AG04450 (cell line): ENCODE measurements at regions not wholly inside any gene's neighbourhood (a gene's known extent, or its start where the extent isn't known, plus 50 kb on each side); places are given as distances from the start of the nearest gene placed in this dataset.
A peak's percentile ranks its signal among the peaks of the same experiment; 100 is the strongest.

Experiments
- CTCF ChIA-PET: fragments of 300-600, 350-600 bp; formaldehyde crosslinking; extraction: SDS; loops from one replicate; lab custom pipeline; 2022; ENCODE audit warnings: antibody characterized with exemption, inconsistent platforms; lab: Charles Lee
- POLR2A ChIA-PET: fragments of 350-600 bp; formaldehyde crosslinking; extraction: SDS; loops from one replicate; lab custom pipeline; 2021; ENCODE audit warnings: antibody characterized with exemption, inconsistent platforms; lab: Yijun Ruan, JAX
- DNase-seq: peaks from one replicate; pipeline ENCODE4 v3.0.0-alpha.2; 2011; ENCODE audit warnings: low read depth, low spot score
- H3K27ac ChIP-seq: one replicate; pipeline ENCODE4 v1.5.1; 2012; ENCODE audit warnings: low read depth, low read length, control low read depth
- H3K27me3 ChIP-seq: one replicate; pipeline ENCODE4 v1.6.0; 2012; ENCODE audit warnings: low read length; ENCODE audit not compliant: control insufficient read depth, insufficient read depth
- H3K4me3 ChIP-seq: 2 replicates; pipeline ENCODE4 v1.5.1; 2011; ENCODE audit warnings: mild to moderate bottlenecking, low read depth, low read length, control low read depth
- H3K9me3 ChIP-seq: 2 replicates; pipeline ENCODE4 v1.5.1; 2012; ENCODE audit warnings: low read length; ENCODE audit not compliant: control insufficient read depth, insufficient read depth
- TF ChIP-seq, protein P1 (sequence below): IDR thresholded peaks from 2 replicates; pipeline ENCODE4 v1.5.1; 2011; ENCODE audit warnings: low read depth, low read length, control low read depth, inconsistent platforms

DNA sequence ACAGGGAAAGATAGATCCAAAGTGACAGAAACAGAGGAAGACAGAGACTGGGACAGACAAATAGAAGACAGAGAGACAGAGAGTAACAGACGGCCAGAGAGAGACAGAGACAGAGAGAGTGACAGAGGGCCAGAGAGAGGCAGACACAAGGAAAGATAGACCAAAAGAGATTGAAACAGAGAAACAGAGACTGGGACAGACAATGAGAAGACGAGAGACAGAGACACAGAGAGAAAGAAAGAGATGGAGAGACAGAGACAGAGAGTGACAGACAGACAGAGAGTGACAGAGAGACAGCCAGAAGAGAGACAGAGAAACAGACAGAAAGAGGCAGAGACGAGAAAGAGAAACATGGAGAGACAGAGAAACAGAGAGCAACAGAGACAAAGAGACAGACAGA, 127.3 kb downstream of the UQCRFS1 start:
- H3K9me3 ChIP-seq, result peaks cover 55% of the 10 kb centered on the region
- no peaks in the 10 kb centered on the region for H3K27me3 ChIP-seq
- H3K27ac ChIP-seq, result no peak overlapping the region
- TF ChIP-seq, protein P1, sequence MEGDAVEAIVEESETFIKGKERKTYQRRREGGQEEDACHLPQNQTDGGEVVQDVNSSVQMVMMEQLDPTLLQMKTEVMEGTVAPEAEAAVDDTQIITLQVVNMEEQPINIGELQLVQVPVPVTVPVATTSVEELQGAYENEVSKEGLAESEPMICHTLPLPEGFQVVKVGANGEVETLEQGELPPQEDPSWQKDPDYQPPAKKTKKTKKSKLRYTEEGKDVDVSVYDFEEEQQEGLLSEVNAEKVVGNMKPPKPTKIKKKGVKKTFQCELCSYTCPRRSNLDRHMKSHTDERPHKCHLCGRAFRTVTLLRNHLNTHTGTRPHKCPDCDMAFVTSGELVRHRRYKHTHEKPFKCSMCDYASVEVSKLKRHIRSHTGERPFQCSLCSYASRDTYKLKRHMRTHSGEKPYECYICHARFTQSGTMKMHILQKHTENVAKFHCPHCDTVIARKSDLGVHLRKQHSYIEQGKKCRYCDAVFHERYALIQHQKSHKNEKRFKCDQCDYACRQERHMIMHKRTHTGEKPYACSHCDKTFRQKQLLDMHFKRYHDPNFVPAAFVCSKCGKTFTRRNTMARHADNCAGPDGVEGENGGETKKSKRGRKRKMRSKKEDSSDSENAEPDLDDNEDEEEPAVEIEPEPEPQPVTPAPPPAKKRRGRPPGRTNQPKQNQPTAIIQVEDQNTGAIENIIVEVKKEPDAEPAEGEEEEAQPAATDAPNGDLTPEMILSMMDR, result no peak
- ChIA-PET CTCF (no interaction called here), POLR2A (no interaction called here)
- H3K4me3 ChIP-seq, result no peak overlapping the region
- DNase-seq, result no peak

DNA sequence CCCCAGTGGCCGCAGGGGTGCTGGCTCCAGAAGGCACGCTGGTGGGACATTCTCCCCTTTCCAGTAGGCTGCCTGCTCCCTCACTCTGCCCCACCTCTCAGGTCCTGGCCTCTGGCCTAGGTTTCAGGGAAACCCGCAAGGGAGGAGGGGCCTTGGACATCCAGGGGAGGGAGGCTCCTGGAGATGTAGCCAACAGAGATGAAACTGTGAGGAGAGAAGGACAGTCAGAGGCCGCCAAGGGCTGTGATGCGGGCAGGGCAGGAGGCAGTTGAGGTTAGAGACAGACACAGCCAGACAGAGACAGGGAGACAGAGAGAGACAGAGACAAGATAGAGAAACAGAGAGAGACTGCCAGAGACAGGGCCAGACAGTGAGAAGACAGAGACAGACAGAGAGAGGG, 127.7 kb downstream of the UQCRFS1 start:
- DNase-seq, result no peak
- H3K4me3 ChIP-seq, result no peak overlapping the region
- CTCF ChIA-PET, result interaction anchor here (0.8 kb wide), 1 partner anchor 178 kb away, joined by 3 read pairs; no protein-coding TSS in a partner anchor
- no peak overlapping the region for H3K27ac ChIP-seq
- H3K9me3 ChIP-seq, result peaks cover 55% of the 10 kb centered on the region
- H3K27me3 ChIP-seq, result no peaks in the 10 kb centered on the region
- POLR2A ChIA-PET, result no interaction called here
- TF ChIP-seq, protein P1, result no peak

DNA sequence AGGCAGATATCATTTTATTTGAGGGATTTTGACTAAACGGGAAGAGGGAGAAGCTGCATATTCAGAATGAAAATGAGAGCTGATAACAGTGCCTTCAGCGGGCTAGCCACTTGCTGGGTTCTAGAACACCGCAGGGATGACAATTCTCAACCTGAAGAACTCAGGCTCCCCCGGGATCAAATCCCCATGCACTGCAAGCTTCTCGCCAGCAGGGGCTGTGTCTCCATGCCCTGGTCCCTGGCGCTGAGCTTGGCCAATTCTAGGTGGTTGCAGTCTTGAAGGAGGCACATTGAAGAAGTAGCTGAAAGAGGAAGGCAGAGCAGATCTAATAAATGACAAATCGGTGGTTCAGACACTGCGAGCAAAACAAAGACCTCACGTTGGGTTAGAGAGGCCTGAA, 128.7 kb downstream of the UQCRFS1 start:
- no peaks in the 10 kb centered on the region for H3K27me3 ChIP-seq
- peaks cover 49% of the 10 kb centered on the region for H3K9me3 ChIP-seq
- TF ChIP-seq, protein P1, result peak; percentile 13; the same call in 1 of the 2 replicates
- ChIA-PET POLR2A (no interaction called here), CTCF (interaction anchor here (0.8 kb wide), 1 partner anchor 179 kb away, joined by 3 read pairs; no protein-coding TSS in a partner anchor)
- no peak overlapping the region for H3K4me3 ChIP-seq
- DNase-seq, result no peak
- no peak overlapping the region for H3K27ac ChIP-seq

DNA sequence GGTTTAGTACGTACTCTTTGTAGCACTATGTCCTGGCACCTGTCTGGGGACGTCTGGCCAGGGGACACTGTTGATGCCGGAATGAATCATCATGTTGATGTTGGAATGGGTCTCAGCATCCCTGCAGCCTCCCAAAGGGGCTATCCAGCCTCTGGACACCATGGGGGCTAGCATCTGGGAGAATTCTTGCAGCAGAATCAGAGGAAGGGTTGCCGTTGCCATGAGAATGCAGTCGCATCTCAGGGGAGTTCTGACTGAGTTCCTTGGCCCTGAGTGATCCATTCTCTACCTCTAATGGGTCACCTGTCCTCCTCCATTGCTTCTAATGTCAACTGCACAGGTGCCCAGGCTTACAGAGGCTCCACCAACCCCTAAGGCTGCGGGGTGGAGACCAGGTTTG, 129.1 kb downstream of the UQCRFS1 start:
- no peaks in the 10 kb centered on the region for H3K27me3 ChIP-seq
- no peak overlapping the region for H3K27ac ChIP-seq
- H3K9me3 ChIP-seq, result peaks cover 45% of the 10 kb centered on the region
- POLR2A ChIA-PET, result no interaction called here
- CTCF ChIA-PET, result no interaction called here
- TF ChIP-seq, protein P1, result no peak
- DNase-seq, result no peak
- no peak overlapping the region for H3K4me3 ChIP-seq

DNA sequence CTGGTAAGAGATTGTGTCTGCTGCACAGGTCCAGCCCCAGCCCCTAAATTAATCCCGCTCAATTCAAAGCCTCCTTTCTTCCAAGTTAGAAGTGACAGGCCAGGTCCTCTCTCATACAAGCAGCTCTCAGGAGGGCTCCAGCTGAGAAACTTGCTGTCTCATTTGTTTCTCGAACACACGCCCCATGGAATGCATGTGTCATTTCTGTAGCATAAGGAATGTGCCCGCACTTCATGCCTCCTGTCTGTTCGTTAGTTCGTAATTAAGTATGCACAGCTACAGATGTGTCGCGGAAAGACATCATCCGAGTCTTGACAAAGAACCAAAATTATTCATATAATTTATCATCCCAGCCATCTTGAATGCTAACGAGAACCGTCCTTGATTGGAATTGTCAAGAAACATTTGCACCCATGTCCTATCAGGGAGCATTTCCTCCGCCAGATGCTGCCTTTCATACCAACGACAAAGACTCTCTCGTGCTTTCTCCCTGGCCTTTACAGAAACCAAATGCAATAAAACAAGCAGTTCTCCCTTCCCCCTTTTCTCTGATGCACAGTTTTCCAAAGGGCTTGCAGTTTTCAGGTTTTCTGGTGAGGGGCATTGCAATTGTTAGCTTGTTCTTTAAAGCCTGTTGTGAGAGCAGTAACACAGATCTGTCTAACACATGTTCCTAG, 133.5 kb downstream of the UQCRFS1 start:
- Histone ChIP-seq H3K4me3 (no peak overlapping the region), H3K27ac (no peak overlapping the region), H3K27me3 (no peaks in the 10 kb centered on the region), H3K9me3 (peaks cover 33% of the 10 kb centered on the region)
- TF ChIP-seq, protein P1, result no peak
- ChIA-PET POLR2A (no interaction called here), CTCF (no interaction called here)
- no peak for DNase-seq
